Breast epithelium (tissue), 3 donors: ENCODE measurements at regions not wholly inside any gene's neighbourhood (a gene's known extent, or its start where the extent isn't known, plus 50 kb on each side); places are given as distances from the start of the nearest gene placed in this dataset.

ENCODE experiments used
- POLR2A ChIP-seq: fragments of 450-650 bp; IDR thresholded peaks from one replicate; pipeline ENCODE4 v1.6.1; 2016; ENCODE audit warnings: antibody characterized with exemption, mild to moderate bottlenecking, moderate library complexity
- POLR2AphosphoS5 ChIP-seq, 3 donors: sonication (generic); formaldehyde crosslinking; IDR thresholded peaks; one replicate each; pipeline ENCODE4 v1.6.1; 2017; ENCODE audit warnings: antibody characterized with exemption in 3 of 3
- TF ChIP-seq, protein P1 (sequence below), 3 donors: fragments of 450-650 bp; IDR thresholded peaks; one replicate each; pipeline ENCODE4 v1.5.1; 2016 to 2017; ENCODE audit warnings: antibody characterized with exemption in 3 of 3, mild to moderate bottlenecking in 3 of 3, moderate library complexity in 3 of 3

DNA sequence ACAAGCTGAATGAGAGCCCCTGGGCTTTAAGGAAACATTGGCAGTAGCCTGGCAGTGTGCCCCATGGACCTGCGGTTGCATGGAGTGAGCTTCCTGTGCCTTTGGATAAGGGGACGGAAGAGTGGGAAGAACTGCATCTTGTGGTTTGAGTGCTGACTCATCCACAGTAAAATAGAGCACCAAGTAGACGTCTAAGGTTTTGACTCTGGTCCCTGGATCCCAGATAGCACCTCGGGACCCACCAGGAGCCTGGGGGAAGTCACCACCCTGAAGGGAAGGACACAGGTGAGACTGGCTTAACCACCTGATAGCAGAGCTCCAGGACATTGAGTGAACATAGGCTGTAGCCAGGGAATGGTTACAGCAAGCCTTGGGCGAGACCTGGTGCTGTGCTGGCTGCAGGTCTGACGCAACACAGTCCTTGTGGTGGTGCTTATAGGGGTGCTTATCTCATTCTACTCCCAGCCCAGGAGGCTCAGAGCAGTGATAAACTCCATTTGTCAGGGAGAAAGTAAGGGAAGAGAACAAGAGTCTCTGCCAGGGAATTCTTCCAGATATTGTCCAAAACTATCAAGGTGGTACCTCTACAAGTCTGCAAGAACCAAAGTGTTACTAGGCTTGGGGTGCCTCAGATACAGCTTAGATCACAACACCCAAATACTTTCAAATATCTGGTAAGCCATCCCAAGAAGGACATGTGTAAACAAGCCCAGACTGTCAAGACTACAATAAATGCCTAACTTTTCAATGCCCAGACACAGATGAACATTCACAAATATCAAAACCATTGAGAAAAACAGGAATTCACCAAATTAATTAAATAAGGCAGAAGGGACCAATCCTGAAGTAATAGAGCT, 123.6 kb upstream of the TET2 start:
- TF ChIP-seq, protein P1, sequence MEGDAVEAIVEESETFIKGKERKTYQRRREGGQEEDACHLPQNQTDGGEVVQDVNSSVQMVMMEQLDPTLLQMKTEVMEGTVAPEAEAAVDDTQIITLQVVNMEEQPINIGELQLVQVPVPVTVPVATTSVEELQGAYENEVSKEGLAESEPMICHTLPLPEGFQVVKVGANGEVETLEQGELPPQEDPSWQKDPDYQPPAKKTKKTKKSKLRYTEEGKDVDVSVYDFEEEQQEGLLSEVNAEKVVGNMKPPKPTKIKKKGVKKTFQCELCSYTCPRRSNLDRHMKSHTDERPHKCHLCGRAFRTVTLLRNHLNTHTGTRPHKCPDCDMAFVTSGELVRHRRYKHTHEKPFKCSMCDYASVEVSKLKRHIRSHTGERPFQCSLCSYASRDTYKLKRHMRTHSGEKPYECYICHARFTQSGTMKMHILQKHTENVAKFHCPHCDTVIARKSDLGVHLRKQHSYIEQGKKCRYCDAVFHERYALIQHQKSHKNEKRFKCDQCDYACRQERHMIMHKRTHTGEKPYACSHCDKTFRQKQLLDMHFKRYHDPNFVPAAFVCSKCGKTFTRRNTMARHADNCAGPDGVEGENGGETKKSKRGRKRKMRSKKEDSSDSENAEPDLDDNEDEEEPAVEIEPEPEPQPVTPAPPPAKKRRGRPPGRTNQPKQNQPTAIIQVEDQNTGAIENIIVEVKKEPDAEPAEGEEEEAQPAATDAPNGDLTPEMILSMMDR (IDR thresholded peaks at IDR 0.05), result no peak
- TF ChIP-seq POLR2A (no peak), POLR2AphosphoS5 (IDR thresholded peaks at IDR 0.05) (no peak)
